HG03025 (cell line): ENCODE measurements at regions not wholly inside any gene's neighbourhood (a gene's known extent, or its start where the extent isn't known, plus 50 kb on each side); places are given as distances from the start of the nearest gene placed in this dataset.

Source experiments
- ATAC-seq: cut with Tn5 transposase; IDR thresholded peaks from one replicate; pipeline ENCODE4 v1.9.1; 2021; ENCODE audit warnings: mild to moderate bottlenecking, moderate library complexity; ENCODE audit not compliant: unreplicated experiment, low FRiP score

DNA sequence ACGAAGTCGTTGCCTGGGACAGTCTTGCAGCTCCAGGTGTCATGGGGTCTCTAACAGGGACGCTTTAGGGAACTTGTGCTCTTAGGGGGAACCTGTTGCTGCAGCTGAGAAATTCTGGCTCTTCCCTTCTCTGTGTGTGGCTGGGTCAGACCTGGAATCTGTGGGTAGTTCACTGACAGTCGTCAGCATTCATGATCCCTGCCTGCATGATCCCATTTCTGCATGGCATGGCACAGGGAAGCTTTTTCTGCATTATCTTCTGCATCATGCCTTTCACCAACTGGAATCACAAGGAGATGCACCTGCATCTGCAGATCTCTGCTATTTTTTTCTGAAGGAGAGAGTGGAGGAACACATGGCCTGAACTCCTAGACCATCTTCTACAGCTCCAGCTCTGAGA, 85.6 kb downstream of the SOX9 start:
- ATAC-seq, result no peak

DNA sequence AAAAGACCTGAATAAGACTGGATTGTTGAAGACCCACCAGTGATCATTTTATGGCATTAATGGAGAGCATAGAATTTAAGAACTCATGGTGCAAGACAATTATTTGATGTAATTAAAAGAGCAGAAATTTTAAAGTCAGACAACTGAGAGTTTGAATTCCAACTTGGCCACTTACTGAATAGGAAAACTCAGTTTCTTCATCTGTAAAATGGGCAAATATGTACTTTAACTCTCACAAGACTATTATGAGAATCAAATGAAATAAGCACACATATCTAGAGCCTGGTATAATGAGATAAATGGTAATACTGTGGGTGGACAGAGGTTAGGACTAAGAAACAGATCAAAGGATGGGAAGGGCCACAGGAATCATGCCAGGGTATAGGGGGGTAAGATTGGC, 88.0 kb downstream of the SOX9 start:
- no peak for ATAC-seq

DNA sequence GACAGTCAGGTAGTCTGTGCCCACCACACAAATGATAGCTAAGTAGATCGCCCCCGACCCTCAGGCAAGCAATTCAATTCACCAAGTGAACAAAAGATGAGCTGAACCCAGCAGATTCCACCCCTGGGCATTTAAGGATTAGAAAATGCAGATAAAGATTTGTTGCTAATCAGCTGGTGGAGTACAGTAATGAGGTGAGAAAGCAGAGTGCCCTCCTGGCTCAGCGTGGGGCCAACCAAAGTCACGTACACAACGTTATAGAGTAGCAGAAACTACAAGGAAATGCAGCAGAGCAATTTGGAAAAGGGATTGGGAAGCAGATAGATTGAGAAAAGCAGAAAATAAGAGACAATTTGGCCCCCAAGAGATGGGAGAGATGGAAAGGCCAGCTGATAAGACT, 91.2 kb downstream of the SOX9 start:
- ATAC-seq, result no peak

DNA sequence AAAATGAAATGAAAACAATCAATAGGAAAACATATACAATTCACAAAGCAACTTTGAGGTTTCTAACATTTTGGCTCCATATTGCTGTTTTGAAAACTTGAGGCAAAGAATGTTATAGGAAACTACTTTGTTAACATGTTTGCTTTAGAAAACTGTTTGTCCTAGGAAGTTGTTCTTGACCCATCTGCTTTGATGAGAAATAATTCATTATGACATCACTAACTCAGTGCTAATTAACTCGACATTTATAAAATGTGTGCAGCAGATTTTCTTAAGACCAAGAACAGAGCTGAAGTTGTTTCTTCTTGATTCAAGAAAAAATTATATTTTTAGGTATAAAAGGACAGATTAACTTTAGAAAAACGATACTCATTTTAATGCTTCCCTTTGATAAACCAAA, 94.7 kb downstream of the SOX9 start:
- no peak for ATAC-seq

DNA sequence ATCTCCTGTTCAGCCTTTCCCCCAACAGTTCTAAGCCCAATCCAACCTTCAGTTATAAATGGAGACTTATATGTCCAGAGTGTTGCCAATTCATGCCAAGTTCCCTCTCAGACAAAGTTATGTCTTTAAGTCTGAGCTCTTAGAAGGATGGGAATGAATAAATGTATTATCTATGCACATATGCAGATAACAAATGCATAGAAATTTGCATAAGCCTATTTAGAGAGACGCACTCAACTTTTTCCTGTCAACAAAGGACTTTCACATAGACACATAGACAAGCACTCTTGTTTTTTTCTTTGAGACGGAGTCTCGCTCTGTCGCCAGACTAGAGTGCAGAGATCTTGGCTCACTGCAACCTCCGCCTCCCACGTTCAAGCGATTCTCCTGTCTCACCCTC, 95.1 kb downstream of the SOX9 start:
- no peak for ATAC-seq

DNA sequence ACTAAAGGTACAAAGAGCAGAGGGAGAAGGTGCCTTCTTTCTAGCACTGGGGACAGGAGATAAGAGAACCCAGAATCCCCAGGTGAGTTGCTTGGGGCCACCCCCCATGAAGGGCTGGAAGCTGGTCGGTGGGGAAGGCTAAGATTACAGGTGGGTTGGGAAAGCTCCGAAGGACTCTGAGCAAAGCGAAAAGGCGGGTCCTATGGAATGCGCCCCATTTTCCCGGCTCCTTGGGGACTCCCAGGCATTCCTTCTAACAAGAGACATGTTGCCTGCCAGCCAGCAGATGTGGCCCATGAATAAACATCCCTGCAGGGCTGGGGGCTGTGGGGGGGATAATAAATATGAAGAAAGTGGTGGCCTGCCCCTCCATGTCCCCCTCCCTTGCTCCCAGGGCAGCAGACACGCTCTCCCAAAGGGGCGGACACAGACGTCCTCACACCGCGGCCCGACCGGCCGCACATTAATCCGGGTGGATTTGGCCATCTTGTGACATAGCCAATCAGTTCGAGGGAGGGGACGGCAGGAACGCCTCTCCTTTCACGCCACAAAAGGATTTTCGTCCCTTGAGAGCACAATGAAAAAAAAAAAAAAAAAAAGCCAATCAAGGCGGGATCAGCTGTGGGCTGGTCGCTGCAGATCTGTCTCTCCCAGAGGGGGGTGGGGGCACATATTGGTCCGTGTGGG, 98.5 kb downstream of the SOX9 start:
- ATAC-seq, result no peak

DNA sequence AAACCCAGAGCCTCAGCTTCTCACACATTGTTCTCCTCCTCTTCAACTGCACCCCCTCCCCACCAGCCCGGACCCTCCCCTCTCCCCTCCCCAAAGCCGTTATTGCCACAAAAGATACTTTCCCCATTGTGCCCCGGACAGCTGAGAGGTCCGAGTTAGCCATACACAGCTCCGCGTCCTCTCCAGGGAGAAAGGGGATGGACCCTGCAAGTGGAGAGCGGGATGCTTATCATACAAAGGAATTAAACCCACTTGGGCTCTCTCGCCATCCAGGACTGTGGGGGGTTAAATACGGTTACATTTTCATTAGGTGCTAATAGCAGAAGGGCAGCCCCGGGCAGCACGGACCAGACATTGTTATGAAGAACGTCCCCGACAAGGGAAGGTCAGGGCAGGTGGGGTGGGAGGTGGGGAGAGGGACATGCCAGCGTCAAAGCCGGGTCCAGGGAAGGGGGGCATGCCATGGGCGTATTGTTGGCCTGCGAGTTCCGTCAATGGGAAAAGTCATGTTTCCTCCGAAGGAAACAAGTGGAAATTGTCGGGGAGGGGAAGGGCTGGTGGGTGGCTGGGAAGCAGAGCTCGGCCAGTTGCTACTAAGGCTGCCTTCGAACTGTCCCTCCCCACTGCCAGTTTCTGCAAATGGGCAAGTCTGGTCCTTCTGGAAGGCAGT, 99.1 kb downstream of the SOX9 start:
- no peak for ATAC-seq

DNA sequence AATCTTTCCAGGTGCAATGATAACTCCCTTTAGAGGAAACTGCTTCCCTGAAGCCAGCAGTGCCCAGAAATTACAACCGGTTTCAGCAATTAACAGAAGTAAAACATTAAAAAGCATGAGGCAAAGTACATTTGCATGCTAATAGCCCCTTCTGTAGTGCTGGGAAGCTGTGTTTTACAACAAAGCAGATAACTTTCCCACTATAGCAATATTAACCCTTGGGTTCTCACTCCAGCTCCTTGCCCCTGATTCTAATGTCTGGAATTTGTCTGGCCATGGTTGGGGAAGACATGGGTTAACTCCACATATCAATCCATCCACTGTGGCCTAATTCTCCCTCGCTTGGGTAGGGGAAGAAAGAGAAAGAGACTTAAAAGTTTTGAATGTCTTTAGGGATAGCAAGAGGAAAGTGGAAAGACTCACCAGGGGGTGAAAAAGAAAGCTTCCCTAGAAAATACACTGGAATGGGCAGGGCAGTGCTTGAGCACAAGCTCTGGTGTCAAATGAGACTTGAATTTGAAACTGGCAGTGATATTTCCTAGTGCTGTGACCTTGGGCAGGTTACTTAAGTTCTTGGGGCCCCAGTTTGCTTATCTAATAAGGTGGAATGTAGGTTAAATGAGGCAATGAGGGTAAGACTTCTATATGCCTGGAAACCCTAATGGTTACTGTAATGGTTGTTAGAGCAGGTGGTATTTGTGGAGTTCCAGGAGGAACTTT, 102.0 kb downstream of the SOX9 start:
- no peak for ATAC-seq

DNA sequence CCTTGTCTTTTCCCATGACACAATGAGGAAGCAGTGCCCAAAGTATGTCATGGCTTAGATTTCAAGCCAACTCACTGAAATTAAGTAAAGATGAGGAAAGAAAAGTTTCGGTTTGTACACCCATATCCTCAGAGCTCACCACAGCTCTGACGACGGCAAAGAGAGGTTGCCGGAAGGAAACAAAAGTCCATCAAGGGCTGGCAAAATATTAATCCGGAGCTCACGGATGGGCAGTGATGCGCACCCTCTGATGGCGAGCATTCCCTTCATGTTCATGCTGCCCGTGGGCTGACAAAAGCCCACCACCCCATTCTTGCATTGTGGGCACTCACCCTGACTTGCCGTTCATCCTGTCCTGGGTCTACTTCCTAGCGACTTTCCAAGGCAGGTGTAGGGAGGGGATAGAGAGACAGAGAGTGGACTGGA, 103.1 kb downstream of the SOX9 start:
- ATAC-seq, result no peak

DNA sequence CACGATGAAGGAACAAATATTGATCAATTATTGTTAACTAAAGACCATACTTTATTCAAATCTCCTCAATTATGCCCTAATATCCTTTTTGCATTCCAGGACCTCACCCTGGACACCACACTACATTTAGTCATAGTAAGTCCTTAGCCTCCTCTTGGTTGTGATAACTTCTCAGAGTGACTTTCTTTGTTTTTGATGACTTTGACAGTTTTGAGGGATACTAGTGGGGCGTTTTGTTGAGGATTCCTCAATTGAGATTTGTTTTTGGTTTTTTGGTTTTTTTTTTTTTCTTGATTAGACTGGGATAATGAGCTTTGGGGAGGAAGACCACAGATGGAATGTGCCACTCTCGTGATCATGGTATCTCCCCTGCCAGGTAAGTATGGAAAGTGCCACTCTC, 105.5 kb downstream of the SOX9 start:
- ATAC-seq, result no peak

DNA sequence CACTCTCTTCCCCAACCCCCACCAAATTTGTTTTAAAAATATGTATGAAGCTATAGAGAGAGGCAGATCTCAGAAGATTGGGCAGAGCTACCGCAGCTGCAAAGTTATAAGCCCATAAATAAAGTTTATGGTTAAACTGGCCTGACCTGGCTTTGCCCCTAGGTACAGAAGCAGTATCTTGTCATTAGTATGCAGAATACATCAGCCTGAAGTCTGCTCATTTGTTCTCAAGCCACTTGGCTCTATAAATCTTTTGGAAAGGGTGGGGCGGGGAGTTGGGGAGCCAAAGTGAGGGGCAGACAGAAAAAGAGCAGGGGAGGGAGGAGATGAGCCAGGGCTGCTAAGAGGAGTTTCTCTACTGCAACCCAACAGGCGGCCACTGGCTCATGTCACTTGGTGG, 113.2 kb downstream of the SOX9 start:
- ATAC-seq, result no peak

DNA sequence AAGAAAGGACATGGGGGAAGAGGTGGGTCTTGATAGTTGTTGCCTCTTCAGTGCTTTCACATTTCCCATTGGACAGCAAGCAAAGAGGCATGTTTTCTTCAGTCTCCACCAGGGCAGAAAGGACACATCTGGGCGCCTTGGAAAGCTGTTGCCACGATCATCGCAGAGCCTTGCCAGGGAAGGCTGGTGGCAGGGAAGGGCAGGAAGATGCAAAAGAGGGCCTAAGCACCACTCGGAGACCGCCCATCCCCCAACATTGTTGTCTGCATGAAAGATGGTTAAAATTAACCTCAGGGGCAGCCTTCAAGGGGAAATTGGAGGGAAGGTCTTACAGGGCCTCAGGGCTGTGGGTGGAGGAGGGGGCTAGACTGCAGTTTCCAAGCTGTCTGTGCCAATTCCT, 114.2 kb downstream of the SOX9 start:
- ATAC-seq, result no peak

DNA sequence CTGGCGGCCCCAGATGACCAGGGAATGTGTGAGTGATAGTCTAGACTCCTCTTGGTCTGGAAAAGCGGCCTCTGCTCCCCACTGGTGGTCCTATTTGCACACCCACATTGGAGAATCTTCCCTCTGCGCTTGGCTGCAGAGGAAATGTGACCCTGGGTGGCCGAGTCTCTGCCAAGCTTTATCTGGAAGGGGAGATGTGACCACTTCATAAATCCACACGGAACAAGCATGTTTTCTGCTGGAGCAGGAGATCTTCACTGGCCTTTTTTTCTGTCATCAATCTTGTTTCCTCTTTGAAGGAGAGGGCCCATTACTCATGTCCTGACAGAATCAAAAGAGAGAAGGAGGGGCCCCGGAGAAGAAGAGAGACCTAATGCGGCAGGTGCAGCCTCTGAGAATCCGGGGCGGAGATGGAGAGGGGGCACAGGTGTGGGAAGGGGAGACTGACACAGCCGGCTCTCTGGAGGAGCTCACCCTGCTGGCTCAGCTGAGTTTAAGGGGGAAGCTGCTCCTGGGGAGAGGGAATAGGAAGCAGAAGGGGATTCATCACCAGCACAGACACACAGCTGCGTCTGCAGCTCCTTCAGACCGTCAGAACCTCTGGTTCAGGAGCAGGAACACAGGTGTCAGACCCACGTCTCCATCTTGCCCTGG, 116.3 kb downstream of the SOX9 start:
- no peak for ATAC-seq

DNA sequence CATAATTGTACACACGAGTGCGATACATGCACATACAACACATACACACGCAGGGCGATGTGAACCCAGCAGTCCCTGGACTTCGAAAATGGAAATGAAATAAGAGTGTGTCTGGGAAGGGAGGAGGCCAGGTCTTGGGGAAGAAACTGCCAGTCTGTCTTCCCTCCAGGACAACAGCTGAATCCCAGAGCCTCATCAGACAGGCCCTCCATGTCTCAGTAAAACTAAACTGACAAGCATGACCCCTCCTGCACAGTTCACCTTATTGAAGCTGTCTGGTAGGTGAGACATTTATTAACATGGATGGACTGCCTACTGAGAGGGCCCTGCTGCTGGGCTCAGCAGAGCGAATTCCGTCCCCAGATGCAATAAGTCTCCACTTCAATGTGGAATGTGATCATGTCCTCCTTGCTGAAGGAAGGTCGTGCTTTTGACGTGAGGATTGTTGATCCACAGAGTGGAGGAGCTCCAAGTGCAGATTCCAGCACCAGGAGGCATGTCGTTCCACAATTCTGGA, 117.4 kb downstream of the SOX9 start:
- ATAC-seq, result no peak

DNA sequence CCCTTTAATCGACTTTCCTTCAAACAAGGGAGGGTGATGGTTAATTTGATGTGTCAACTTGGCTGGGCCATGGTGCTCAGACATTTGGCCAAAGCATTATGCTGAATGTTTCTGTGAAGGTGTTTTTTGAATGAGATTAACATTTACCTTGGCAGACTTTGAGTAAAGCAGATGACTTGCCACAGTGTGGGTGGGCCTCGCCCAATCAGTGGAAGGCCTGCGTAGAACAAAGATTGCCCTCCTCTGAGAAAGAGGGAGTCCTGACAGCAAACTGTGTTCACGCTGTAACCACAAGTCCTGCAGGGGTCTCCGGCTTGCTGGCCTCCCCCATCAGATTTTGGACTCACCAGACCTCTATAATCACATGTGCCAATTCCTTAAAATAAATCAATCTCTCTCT, 118.7 kb downstream of the SOX9 start:
- ATAC-seq, result no peak

DNA sequence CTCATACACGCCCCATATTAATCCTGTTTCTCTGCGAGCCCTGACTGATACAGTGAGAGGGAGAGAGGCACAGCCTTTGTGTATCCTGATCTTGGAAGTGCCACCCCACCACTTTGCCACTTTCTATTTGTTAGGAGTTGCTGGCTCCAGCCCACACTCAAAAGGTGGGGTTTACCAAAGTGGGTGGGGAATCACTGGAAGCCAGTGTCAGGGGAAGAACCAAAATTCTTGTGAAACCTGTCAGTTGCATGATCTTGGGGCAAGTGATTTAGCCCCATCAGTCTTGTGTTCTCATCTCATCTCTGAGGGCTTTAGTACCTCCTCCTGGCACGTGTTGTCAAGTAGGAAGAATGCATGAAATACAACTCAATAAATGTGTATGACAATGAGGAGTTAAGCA, 119.5 kb downstream of the SOX9 start:
- no peak for ATAC-seq

DNA sequence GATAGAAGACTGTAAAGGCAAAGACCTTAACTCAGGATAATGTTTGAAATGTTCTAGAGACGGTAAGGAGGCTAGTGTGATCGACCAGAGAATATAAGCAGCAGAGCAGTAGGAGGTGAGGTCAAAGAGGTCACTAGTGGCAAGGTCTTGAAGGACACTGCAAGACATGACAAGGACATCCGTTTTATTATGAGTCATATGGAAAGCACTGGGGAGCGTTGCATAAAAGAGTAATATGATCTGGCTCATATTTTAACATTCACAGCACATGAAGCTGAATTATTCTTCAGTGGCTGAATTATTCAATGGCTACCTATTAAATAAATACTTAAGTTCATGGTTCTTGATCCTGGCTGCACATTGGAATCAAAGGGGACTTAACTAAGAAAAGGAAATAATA, 123.7 kb downstream of the SOX9 start:
- no peak for ATAC-seq

DNA sequence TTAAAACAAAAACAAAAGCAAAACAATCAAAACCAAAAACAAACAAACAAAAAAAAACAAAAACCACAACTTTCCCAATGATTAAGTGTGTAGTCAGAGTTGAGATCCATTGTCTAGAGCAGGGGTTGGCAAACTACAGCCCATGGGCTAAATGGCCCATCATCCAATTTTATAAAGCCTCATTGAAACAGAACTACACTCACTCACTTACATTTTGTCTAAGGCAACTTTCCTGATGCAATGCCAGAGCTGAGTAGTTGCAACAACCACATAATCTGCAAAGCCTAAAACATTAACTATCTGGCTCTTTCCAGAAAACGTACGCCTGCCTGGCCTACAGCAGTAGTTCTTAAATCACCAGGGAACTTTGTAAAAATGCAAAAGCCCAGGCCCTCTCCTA, 124.1 kb downstream of the SOX9 start:
- no peak for ATAC-seq

DNA sequence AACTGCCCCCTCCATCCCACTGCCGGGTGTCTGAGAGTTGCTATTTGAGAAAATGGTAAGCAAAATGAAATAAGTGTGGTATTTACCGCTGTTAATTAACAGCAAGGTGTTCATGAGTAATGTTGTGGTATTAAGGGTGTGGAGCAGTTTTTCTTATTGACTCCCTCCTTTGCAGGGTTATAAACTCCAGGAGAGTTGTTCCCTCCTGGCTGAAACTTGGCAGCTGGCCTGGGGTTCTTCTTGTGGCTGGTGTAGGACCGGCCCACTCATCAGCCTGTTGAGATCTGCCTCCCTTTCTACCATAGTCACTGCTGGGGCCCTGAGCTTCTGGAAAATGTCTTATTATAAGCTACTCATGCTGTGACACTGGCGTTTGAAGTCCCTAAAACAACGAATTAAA, 128.6 kb downstream of the SOX9 start:
- ATAC-seq, result no peak

DNA sequence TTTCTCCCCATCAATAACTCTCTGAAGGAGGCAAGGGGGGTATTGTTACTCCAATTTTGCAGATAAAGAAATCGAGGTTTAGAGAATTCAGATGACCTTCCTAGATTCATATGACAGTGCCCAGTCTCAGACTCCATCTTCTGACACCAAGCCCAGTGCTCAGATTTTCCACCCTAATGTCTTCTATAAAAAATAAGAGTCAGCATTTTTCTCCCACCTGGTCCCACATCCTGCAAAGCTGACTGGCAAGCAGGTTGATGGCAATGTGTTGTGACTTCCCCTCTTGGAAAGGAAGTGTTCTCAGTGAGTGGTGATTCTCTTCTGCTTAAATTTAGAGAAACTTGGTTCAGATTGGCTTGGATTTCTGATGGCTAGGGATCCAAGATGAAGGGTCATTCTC, 129.4 kb downstream of the SOX9 start:
- no peak for ATAC-seq

DNA sequence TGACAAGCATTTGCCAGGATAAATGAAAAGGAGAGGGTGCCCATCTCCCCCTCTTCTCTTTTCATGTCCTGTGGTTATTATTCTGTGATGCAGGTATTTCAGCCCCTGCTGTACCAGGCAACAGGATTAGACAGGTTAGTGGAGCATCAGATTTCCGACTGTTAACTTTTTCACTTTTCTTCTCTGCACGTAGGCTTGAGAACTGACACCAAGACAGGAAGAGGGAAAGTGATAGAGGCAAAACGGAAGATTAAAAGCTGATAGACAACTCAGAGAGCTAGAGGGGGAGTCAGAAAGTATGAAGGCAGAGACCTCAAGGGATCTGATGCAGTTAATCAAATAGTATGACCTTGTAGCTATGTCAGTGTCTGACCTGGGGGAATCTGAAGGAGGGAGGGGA, 132.8 kb downstream of the SOX9 start:
- ATAC-seq, result no peak
